PC-9 (cell line): ENCODE measurements at regions not wholly inside any gene's neighbourhood (a gene's known extent, or its start where the extent isn't known, plus 50 kb on each side); places are given as distances from the start of the nearest gene placed in this dataset.

Source experiments
- CTCF ChIP-seq: fragments of 200-600 bp; sonication (generic); conservative IDR thresholded peaks from 2 replicates; pipeline ENCODE4 v1.6.1; 2017; ENCODE audit warnings: mixed run types, antibody characterized with exemption, mild to moderate bottlenecking, moderate library complexity
- EZH2 ChIP-seq: fragments of 200-600 bp; sonication (generic); IDR thresholded peaks from 2 replicates; pipeline ENCODE4 v1.8.0; 2017; ENCODE audit warnings: antibody characterized with exemption, low read depth

DNA sequence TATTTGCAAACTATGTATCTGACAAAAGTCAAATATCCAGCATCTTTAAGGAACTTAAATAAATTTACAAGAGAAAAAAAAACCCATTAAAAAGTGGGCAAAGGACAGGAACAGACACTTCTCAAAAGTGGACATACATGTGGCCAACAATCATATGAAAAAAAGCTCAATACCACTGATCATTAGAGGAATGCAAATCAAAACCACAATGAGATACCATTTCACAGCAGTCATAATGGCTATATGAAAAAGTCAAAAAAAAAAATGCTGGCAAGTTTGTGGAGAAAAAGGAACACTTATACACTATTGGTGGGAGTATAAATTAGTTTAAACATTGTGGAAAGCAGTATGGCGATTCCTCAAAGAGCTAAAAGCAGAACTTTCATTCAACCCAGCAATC is 130.3 kb upstream of the LHCGR start:
- TF ChIP-seq CTCF (no peak), EZH2 (no peak)
